Spleen (tissue), 7 donors: ENCODE measurements at regions not wholly inside any gene's neighbourhood (a gene's known extent, or its start where the extent isn't known, plus 50 kb on each side); places are given as distances from the start of the nearest gene placed in this dataset.

Experiments used
- CTCF ChIP-seq, 11 experiments: fragments of 200-600 bp in 7 of 11; fragments of 450-650 bp in 4 of 11; sonication (generic) in 4 of 11; IDR thresholded peaks in 8 of 11; conservative IDR thresholded peaks in 3 of 11; 1 replicate in 7 of 11; 2 replicates in 4 of 11; pipeline versions ENCODE4 v1.4.0 to v1.8.0; 2016 to 2021; ENCODE audit warnings: antibody characterized with exemption in 11 of 11, inconsistent platforms in 4 of 11, mild to moderate bottlenecking in 1 of 11
- POLR2A ChIP-seq, 3 donors: fragments of 450-650 bp; IDR thresholded peaks; one replicate each; pipeline ENCODE4 v1.5.1; 2017; ENCODE audit warnings: antibody characterized with exemption in 3 of 3, mild to moderate bottlenecking in 1 of 3
- POLR2AphosphoS5 ChIP-seq, 3 donors: sonication (generic); formaldehyde crosslinking; IDR thresholded peaks; one replicate each; pipeline ENCODE4 v1.5.1; 2017; ENCODE audit warnings: antibody characterized with exemption in 3 of 3
- donor health status: DM: no; HTN: no; CAD: no; lungs with moderate emphysema.
- donor health status: DM: no; HTN: no; CAD: no.
- donor health status: DM: no; HTN: no; CAD: no.

DNA sequence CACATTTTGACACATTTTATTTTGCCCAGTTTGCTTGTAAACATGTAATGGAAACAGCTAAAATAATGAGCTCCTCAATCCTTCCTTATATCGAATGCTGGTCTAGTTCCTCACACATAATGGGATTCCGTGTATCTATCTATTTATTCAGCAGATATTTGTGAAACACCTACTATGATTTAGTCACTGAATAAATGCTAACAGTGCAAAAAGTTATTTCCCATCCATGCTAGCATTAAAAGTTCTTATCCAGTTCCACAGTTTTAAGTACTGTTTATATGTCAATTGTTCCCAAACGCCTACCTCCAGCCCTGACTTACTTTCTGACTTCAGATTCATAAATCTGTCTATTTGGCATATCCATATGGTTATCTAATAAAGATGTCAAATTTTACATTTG lies 1788.7 kb upstream of the FLRT2 start:
- TF ChIP-seq CTCF (IDR thresholded peaks at IDR 0.05 in 8 of 11, conservative IDR thresholded peaks at IDR 0.05 in 3 of 11) (no peak), POLR2A (IDR thresholded peaks at IDR 0.05) (no peak), POLR2AphosphoS5 (IDR thresholded peaks at IDR 0.05) (no peak)
